ENCODE measurements at regions not wholly inside any gene's neighbourhood (a gene's known extent, or its start where the extent isn't known, plus 50 kb on each side); places are given as distances from the start of the nearest gene placed in this dataset.

DNA sequence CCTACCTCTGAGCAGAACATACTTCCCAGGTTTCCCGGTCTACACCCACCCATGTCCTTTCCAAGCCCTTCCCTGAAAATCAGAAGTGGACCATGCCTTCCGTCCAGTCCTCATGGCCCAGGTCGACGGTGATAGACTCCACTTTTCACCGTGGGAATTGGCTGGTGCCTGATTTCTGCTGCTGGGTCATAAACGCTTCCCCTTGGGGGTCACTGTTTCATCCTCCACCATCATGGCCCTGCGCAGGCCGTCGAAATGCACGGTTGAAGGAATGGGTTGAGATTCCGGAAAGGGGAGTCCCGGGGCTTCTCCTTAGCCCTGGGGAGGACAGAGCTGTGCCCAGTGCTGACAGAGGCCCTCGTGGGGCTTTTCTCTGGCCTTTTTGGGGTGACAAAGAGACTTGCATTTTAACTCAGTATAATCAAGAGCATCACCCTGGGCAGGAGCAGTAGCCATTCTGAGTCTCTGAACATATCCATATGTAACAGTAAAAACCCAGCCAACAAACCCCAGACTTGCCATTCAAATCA is 75.5 kb downstream of the SOX1 start:
- H3K27ac ChIP-seq (ENCODE audit: low read depth), result no peak overlapping the region
- no peak for TF ChIP-seq POLR2AphosphoS5 (IDR thresholded peaks at IDR 0.05; ENCODE audit: low read depth)
- TF ChIP-seq, protein P1, sequence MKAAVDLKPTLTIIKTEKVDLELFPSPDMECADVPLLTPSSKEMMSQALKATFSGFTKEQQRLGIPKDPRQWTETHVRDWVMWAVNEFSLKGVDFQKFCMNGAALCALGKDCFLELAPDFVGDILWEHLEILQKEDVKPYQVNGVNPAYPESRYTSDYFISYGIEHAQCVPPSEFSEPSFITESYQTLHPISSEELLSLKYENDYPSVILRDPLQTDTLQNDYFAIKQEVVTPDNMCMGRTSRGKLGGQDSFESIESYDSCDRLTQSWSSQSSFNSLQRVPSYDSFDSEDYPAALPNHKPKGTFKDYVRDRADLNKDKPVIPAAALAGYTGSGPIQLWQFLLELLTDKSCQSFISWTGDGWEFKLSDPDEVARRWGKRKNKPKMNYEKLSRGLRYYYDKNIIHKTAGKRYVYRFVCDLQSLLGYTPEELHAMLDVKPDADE (IDR thresholded peaks at IDR 0.05), result no peak

DNA sequence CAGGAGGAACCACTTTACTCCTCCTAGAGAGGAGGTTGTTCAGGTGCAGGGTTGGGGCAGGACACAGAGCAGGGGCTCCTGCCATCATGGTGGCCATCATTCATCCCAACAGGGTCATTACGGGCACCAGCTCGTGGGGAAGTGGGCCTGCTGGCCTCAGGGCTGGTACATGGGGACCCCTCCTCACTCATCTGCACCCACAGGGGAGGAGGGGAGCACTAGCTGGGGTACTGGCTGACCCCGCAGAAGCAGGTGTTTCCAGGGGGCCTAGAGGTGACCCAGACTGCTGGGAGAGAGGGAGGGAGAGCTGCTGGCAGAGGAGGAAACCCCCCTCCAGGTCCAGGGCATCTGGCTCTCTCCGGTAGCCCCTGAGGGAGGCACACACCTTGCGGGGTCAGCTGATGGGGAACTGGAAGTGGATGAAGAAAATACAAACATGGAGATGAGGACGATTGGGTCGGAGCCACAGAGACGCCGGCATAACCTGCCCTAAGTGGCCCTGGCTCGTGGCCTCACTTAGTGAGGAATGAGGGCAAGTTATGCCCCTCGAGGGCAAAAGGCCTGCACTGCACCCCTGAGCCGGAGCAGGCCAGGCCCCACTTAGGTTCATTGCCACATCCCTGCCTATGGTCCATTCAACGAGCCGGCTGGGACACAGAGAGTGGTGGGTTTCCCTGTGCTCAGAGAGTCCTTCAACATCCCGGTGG is 76.2 kb downstream of the SOX1 start:
- H3K4me3 ChIP-seq, result no peak overlapping the region
- no peak overlapping the region for H3K4me2 ChIP-seq
- no peaks in the 10 kb centered on the region for H3K79me2 ChIP-seq (replicated peaks; ENCODE audit: insufficient read depth)
- H3K27me3 ChIP-seq (ENCODE audit: insufficient read depth), result no peaks in the 10 kb centered on the region
- Mint-ChIP-seq H3K4me1 (no peaks in the 10 kb centered on the region), H3K27ac (no peak overlapping the region), H3K9me3 (peaks cover 8% of the 10 kb centered on the region; the same call in 2 of the 3 replicates), H3K36me3 (ENCODE audit: low read depth) (no peaks in the 10 kb centered on the region; the same call in 2 of the 3 replicates), H3K4me3 (no peak overlapping the region), H3K27me3 (ENCODE audit: insufficient read depth, low read depth, poor library complexity) (peaks cover 1% of the 10 kb centered on the region)
- no peak overlapping the region for H3K27ac ChIP-seq (ENCODE audit: low read depth)
- H2AFZ ChIP-seq, result no peak overlapping the region
- no peak for DNase-seq (ENCODE audit: low spot score)
- no peaks in the 10 kb centered on the region for H4K20me1 ChIP-seq (replicated peaks; ENCODE audit: insufficient read depth)
- H3K4me1 ChIP-seq (ENCODE audit: insufficient read depth), result no peaks in the 10 kb centered on the region
- H3K36me3 ChIP-seq (ENCODE audit: insufficient read depth), result no peaks in the 10 kb centered on the region
- no peak for ATAC-seq
- H3K9me2 ChIP-seq (ENCODE audit: insufficient read depth), result no peaks in the 10 kb centered on the region
- no peaks in the 10 kb centered on the region for H3F3A ChIP-seq (replicated peaks; ENCODE audit: low read depth)
- TF ChIP-seq STAT1 (IDR thresholded peaks at IDR 0.05; ENCODE audit: unreplicated experiment), result no peak
- TF ChIP-seq, protein P1 (IDR thresholded peaks at IDR 0.05), result no peak
- TF ChIP-seq EZH2phosphoT487 (IDR thresholded peaks at IDR 0.05; ENCODE audit: unreplicated experiment), result no peak
- TF ChIP-seq, protein P2, sequence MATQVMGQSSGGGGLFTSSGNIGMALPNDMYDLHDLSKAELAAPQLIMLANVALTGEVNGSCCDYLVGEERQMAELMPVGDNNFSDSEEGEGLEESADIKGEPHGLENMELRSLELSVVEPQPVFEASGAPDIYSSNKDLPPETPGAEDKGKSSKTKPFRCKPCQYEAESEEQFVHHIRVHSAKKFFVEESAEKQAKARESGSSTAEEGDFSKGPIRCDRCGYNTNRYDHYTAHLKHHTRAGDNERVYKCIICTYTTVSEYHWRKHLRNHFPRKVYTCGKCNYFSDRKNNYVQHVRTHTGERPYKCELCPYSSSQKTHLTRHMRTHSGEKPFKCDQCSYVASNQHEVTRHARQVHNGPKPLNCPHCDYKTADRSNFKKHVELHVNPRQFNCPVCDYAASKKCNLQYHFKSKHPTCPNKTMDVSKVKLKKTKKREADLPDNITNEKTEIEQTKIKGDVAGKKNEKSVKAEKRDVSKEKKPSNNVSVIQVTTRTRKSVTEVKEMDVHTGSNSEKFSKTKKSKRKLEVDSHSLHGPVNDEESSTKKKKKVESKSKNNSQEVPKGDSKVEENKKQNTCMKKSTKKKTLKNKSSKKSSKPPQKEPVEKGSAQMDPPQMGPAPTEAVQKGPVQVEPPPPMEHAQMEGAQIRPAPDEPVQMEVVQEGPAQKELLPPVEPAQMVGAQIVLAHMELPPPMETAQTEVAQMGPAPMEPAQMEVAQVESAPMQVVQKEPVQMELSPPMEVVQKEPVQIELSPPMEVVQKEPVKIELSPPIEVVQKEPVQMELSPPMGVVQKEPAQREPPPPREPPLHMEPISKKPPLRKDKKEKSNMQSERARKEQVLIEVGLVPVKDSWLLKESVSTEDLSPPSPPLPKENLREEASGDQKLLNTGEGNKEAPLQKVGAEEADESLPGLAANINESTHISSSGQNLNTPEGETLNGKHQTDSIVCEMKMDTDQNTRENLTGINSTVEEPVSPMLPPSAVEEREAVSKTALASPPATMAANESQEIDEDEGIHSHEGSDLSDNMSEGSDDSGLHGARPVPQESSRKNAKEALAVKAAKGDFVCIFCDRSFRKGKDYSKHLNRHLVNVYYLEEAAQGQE (IDR thresholded peaks at IDR 0.05; ENCODE audit: unreplicated experiment), result no peak
- TF ChIP-seq, protein P3, sequence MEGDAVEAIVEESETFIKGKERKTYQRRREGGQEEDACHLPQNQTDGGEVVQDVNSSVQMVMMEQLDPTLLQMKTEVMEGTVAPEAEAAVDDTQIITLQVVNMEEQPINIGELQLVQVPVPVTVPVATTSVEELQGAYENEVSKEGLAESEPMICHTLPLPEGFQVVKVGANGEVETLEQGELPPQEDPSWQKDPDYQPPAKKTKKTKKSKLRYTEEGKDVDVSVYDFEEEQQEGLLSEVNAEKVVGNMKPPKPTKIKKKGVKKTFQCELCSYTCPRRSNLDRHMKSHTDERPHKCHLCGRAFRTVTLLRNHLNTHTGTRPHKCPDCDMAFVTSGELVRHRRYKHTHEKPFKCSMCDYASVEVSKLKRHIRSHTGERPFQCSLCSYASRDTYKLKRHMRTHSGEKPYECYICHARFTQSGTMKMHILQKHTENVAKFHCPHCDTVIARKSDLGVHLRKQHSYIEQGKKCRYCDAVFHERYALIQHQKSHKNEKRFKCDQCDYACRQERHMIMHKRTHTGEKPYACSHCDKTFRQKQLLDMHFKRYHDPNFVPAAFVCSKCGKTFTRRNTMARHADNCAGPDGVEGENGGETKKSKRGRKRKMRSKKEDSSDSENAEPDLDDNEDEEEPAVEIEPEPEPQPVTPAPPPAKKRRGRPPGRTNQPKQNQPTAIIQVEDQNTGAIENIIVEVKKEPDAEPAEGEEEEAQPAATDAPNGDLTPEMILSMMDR (conservative IDR thresholded peaks at IDR 0.05; ENCODE audit: low read depth in 2 of 2), result no peak
- TF ChIP-seq ZNF114 (CRISPR knock-in tag; IDR thresholded peaks at IDR 0.05), result no peak
- TF ChIP-seq NANOG (IDR thresholded peaks at IDR 0.05; ENCODE audit: borderline replicate concordance), result no peak
- TF ChIP-seq ZNF331 (CRISPR knock-in tag; IDR thresholded peaks at IDR 0.05; ENCODE audit: low read depth), result no peak
- no peak for TF ChIP-seq JUNB (IDR thresholded peaks at IDR 0.05; ENCODE audit: unreplicated experiment)
- TF ChIP-seq EZH2 (IDR thresholded peaks at IDR 0.05; ENCODE audit: low read depth, unreplicated experiment), result no peak
- no peak for TF ChIP-seq POLR2AphosphoS5 (IDR thresholded peaks at IDR 0.05; ENCODE audit: low read depth)
- no peak for TF ChIP-seq CREB1 (CRISPR knock-in tag; IDR thresholded peaks at IDR 0.05; ENCODE audit: low read depth)

More for the DNA sequence above, 75.5 kb downstream of the SOX1 start:
- Histone ChIP-seq H3K4me1 (ENCODE audit: insufficient read depth) (no peaks in the 10 kb centered on the region), H3K27me3 (ENCODE audit: insufficient read depth) (no peaks in the 10 kb centered on the region), H3K4me3 (no peak overlapping the region), H2AFZ (no peak overlapping the region), H4K20me1 (replicated peaks; ENCODE audit: insufficient read depth) (no peaks in the 10 kb centered on the region), H3K4me2 (no peak overlapping the region), H3K36me3 (ENCODE audit: insufficient read depth) (no peaks in the 10 kb centered on the region), H3K9me2 (ENCODE audit: insufficient read depth) (no peaks in the 10 kb centered on the region), H3K79me2 (replicated peaks; ENCODE audit: insufficient read depth) (no peaks in the 10 kb centered on the region), H3F3A (replicated peaks; ENCODE audit: low read depth) (no peaks in the 10 kb centered on the region)
- Mint-ChIP-seq H3K9me3 (peaks cover 4% of the 10 kb centered on the region; the same call in 1 of the 3 replicates), H3K36me3 (ENCODE audit: low read depth) (no peaks in the 10 kb centered on the region; the same call in 2 of the 3 replicates), H3K4me1 (no peaks in the 10 kb centered on the region), H3K4me3 (no peak overlapping the region), H3K27me3 (ENCODE audit: insufficient read depth, low read depth, poor library complexity) (peaks cover 4% of the 10 kb centered on the region), H3K27ac (no peak overlapping the region)
- no peak for ATAC-seq
- DNase-seq (ENCODE audit: low spot score), result no peak

All from GM23338 (cell line).